C4-2B (cell line): ENCODE measurements at regions not wholly inside any gene's neighbourhood (a gene's known extent, or its start where the extent isn't known, plus 50 kb on each side); places are given as distances from the start of the nearest gene placed in this dataset.

Source experiments
- CTCF ChIP-seq: fragments of 450-650 bp; conservative IDR thresholded peaks from 2 replicates; pipeline ENCODE4 v1.5.1; 2017; ENCODE audit warnings: mild to moderate bottlenecking
- ZFX ChIP-seq: fragments of 450-650 bp; IDR thresholded peaks from 2 replicates; pipeline ENCODE4 v1.6.1; 2017

DNA sequence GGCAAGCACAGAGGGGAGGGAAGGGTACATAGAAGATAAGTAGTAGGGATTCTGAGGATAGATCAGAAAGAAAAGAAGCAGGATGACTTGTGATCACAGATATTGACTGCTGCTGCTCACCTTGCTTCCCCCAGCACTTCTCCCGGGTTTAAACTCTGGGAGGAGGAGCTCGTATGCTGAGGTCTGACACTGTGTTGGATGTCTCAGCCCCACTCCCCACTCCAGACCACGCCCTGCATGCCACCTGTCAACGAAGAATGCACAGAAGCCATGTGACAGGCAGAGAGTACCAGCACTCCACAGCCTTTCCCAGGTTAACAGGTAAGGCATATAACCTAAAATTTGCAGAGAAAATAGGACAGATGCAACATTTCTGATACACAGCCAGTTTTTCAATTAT lies 388.9 kb downstream of the TNS3 start:
- TF ChIP-seq CTCF (no peak), ZFX (no peak)
